PC-9 (cell line): ENCODE measurements at regions not wholly inside any gene's neighbourhood (a gene's known extent, or its start where the extent isn't known, plus 50 kb on each side); places are given as distances from the start of the nearest gene placed in this dataset.

Source experiments
- EZH2 ChIP-seq: fragments of 200-600 bp; sonication (generic); IDR thresholded peaks from 2 replicates; pipeline ENCODE4 v1.8.0; 2017; ENCODE audit warnings: antibody characterized with exemption, low read depth
- TF ChIP-seq, protein P1 (sequence below): fragments of 200-600 bp; sonication (generic); conservative IDR thresholded peaks from 2 replicates; pipeline ENCODE4 v1.6.1; 2017; ENCODE audit warnings: mixed run types, antibody characterized with exemption, mild to moderate bottlenecking, moderate library complexity

DNA sequence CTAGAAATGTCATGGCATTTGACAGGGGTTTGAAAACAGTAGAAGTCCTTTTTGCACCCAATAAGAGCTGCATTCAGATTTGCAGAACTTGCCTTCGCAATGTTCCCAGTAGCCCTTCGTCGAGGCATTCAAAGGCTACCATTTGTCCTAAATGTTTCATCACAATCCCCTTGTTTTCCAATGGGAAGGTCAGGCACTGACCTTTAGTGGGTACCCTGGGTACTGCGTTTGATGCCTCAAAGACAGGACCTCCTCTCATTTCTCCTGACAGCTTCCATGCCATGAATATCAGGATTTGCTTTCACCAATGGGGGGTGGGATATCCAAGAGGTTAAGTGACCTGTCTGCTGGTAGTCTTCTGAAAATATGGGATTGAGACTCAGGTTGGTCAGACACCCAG lies 1063.1 kb downstream of the BCL11B start:
- TF ChIP-seq, protein P1, sequence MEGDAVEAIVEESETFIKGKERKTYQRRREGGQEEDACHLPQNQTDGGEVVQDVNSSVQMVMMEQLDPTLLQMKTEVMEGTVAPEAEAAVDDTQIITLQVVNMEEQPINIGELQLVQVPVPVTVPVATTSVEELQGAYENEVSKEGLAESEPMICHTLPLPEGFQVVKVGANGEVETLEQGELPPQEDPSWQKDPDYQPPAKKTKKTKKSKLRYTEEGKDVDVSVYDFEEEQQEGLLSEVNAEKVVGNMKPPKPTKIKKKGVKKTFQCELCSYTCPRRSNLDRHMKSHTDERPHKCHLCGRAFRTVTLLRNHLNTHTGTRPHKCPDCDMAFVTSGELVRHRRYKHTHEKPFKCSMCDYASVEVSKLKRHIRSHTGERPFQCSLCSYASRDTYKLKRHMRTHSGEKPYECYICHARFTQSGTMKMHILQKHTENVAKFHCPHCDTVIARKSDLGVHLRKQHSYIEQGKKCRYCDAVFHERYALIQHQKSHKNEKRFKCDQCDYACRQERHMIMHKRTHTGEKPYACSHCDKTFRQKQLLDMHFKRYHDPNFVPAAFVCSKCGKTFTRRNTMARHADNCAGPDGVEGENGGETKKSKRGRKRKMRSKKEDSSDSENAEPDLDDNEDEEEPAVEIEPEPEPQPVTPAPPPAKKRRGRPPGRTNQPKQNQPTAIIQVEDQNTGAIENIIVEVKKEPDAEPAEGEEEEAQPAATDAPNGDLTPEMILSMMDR, result no peak
- no peak for TF ChIP-seq EZH2
